DMS153 (cell line): ENCODE measurements at regions not wholly inside any gene's neighbourhood (a gene's known extent, or its start where the extent isn't known, plus 50 kb on each side); places are given as distances from the start of the nearest gene placed in this dataset.

Experiments
- DNase-seq: peaks from one replicate; lab custom pipeline; 2025; lab: John Stamatoyannopoulos, UW

DNA sequence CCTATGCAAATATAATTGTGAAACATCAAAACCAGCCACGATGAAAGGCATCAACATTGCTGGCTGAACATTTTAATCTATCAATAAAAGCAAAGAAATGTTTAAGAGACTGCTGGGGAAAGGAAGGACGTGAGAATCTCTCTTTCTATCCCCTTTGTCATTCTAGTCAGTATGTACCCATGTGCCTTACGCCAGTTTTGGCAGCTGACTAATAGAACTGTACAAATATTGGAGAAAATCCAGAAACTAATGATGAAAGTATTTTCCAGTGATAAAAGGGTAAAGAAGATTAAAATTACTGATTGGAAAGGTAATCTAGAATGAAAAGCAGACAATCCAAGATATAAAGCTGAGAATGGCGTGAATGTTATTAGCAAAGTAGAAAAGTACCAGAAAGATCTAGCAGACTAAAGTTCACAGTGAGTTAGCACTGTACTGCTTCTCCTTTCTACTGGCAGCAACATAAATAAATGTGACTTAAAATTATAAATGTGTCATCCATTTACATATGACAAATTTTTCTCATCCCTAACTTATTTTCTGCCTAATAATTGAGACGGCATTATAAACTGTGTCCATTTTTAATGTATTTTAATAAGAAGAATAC lies 401.9 kb upstream of the CNTN4 start:
- no peak for DNase-seq

GRCh38 chr3:1699361-1699920 lies 399.2 kb upstream of the CNTN4 start:
- no peak for DNase-seq

DNA sequence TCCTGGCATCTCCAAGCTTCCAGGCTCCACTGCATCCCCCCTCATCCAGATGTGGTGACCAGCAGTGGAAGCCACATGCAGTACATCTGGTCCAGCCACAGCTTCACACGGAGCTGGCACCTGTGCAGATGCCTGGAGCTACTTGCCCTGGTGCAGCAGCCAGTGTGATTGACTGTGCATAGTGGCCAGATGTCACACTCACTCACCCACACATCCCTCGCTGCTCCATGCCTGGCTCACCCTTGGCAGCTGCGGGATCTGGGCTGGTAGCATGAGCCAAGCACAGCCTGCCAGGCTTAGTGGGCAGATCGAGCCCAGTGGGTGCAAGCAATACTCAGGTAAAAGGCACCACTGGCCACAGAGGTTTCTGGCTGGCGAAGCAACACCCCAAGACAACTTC lies 398.0 kb upstream of the CNTN4 start:
- no peak for DNase-seq

- DNase-seq, result no peak
These were observed 395.5 kb upstream of the CNTN4 start for GRCh38 chr3:1703169-1703568.

GRCh38 chr3:1710663-1711062 lies 388.0 kb upstream of the CNTN4 start:
- no peak for DNase-seq

GRCh38 chr3:1717524-1717923 lies 381.1 kb upstream of the CNTN4 start:
- DNase-seq, result no peak

DNA sequence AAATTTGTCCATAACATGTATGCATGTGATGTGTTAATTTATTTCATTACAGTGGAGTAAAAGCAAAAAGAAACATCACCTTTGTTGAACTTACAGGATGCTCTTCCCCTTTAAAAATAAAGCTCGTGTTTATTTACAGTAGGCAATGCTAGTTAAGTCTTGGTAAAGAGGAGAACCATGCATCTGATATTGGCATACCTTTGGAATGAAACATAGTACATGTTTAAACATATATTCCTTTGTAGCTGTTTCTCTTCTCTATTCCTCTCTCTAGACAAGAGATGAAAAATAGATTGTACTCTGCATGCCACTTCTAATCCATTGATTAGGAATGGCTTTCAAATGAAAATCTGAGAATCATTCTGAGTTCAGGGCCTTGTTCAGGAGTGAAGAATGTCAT lies 374.9 kb upstream of the CNTN4 start:
- no peak for DNase-seq

- DNase-seq, result no peak
These were observed 371.9 kb upstream of the CNTN4 start for GRCh38 chr3:1726741-1727140.

DNA sequence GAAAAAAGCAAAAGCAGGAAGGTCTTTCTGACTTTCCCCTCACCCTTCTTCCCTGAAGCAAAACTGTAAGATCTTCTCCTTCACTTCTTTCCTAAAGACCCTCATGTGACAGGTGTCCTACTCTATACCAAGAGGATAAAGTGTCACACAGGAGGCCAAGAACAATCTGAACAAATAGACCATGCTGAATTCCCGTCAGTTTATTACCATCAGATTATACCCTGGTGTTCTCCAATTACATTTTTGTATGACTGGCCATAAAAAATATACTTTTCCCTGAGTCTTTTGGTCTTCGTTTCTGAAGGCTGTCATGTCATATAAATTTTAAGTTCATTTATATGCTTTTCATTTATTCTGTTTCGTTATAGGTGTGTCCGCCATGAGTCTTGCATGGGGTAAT lies 371.4 kb upstream of the CNTN4 start:
- no peak for DNase-seq

- no peak for DNase-seq
These were observed 370.2 kb upstream of the CNTN4 start for GRCh38 chr3:1728510-1728909.

DNA sequence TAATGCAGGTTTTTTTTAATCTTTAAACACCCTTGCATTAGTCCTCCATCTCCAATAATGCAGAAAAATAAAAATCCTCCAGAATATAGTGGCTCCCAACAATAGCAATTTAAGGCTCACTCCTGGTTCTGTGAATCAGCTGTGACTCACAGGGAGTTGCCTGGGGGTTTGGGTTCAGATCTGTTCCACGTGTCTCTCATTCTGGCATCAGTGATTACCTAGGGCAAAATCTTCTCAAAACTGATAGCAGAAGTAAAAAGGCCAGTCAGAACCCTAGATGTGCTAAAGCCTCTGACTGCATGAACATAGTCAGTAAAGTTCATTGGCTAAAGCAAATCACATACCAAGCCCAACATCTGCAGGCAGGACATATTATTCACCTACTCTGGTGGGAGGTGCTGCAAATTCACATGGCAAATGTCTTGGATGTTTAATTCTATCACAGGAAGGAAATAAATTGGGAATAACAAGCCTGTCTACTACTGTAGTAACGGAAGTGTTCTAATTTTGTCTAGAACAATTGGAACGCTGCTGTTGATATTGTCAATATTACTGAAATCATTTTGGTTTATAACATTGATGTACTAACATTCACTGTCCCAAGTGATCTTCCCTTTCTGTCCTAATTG lies 364.1 kb upstream of the CNTN4 start:
- DNase-seq, result no peak

DNA sequence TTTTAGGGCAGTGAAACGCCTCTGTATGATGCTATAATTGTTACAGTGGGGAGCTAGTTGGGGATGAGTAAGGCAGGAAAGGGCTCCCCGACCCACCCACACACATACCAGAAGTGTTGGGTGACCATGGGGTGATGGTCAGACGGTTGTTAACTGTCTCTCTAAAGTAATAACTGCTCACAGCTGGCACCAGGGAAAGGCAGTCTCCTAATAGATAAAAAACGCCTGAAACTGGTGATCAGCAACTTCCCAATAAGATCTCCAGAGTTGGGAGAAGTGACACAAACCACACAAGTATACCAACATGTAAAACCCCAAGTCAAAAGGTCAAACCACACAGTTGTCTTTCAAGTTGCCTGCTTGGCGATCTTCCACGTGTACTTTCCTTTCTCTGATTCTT lies 346.5 kb upstream of the CNTN4 start:
- no peak for DNase-seq

GRCh38 chr3:1766384-1766783 lies 332.3 kb upstream of the CNTN4 start:
- DNase-seq, result no peak

GRCh38 chr3:1773679-1774078 lies 325.0 kb upstream of the CNTN4 start:
- no peak for DNase-seq

DNA sequence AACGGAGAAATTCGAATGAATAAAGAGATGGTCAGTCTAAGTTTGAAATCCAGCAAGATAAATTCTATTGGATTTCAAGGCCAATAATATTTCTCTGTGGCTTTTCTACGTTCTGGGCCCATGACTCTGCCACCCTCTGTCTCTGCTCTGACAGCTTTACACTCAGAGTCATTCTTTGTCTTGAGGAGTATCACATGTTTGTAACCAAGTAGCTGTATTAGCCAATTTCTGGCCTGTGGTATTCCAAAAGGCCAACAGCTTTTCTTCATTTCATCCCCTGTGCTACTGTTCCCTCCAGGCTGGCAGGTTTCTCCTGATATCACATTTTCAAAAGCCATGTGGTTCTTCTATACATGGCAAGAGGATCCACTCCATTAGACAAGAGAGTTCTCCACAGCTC lies 324.1 kb upstream of the CNTN4 start:
- DNase-seq, result no peak

- no peak for DNase-seq
These were observed 323.3 kb upstream of the CNTN4 start for GRCh38 chr3:1775321-1775720.

GRCh38 chr3:1783995-1784394 lies 314.7 kb upstream of the CNTN4 start:
- peak; percentile 29 for DNase-seq

DNA sequence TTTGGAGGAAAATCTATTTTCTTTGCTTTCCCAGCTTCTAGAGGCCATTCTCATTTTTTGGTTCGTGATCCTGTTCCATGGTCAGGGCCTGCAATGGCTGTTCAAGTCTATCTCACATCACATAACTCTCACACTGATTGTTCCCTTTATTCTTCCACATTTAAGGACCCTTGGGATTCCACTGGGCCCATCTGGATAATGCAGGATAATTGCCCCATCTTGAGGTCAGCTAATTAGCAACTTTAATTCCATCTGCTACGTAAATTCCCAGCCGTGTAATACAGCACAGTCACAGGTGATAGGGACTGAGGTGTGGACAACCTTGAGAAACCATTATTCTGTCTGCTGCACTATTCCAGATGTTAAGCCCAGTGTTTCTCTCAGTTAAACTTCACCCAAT lies 311.6 kb upstream of the CNTN4 start:
- no peak for DNase-seq

DNA sequence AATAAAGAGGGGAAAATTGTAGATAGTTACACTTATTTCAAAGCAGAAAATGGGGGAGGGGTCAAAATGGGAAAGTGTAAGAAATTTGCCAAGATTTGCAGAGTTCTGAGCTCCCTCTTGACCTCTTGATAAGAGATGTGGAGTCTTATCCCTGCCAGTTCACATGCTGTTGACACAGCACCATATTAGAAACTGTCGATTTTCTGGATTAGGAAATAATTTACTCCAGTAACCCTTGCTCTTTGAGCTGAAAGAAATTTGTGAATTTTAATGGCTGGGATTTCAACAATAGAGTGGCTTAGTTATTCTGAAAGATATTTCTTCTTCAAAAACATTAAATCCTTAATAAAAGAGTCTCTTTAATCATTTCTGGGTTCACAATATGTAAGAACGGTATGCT lies 306.2 kb upstream of the CNTN4 start:
- no peak for DNase-seq

DNA sequence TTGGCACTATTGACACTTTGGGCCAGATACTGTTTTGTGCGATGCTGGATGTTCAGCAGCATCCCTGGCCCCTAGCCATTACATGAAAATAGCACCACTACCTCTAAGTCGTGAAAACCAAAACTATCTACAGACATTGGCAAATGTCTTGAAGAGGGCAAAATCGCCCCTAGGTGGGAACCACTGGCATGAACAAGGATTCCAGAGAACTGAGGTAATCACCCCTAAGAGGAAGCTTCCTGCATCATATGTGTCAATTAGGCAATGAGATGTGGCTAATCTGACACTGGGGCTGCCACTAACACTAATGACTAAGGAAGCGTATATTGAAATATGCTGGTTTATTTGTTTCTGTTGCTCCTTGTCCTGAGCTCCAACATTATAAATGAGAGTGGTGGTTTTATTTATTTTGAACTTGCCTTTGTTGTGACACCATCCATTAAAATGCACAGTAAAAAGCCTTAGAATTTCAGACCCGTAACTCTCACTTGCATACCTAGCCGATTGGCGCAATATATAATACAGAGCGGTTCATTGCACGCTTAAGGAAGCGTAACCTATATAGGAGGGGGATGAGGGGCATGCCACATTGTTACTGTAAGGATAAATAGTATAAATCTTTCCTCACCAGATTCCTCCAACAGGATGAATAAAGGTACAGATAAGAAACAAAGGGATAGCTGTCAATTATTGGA lies 299.8 kb upstream of the CNTN4 start:
- no peak for DNase-seq

DNA sequence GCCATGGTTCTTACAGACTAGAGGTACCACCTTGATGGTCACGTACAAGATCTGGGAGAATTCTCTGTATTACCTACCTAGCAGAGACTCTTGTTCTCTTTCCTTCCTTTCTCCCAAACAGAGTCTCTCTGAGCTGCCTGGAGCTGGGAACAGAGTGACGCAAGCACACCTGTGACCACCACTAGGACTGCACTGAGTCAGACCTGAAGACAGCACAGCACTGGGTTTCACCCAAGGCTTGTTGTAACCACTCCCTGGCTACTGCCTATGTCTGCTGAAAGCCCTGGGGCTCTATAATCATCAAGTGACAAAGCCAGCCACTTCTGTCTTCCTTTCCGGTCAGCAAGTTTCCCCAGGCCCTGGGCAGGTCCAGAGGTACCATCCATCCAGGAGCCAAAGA lies 293.3 kb upstream of the CNTN4 start:
- DNase-seq, result no peak

DNA sequence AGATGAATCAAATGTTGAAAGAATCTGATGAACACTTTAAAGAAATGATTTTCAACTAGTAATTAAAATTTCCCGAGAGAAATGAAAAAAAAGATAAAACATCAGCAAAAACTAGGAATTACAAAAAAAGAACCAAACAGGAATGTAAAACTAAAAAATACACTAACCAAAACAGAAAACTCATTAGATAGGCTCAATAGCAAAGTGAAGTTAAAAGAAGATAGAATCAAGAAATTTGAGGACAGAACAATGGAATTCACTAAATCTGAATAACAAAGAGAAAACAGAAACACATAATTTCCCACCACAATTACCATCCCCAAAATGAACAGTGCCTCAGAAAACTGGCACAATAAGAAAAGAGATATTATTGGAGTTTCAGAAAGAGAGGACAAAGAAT lies 290.1 kb upstream of the CNTN4 start:
- no peak for DNase-seq

DNA sequence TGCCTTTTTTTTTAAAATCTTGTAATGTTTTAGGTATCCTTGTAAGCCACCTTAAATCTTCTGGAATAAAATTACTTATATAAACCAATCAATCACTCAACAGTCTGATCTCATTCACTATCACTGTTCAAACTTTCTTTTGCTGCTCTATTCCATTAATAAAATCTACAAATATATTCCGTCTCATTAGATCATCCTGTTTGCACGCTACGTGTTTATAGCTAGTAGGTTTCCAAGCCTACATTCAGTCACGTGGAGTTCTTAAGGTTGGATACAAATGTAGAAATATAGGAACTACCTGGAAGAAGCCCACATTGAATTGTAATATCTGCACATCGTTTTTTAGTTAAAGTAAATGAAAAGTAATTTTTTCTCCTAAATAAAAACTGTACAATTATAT lies 274.8 kb upstream of the CNTN4 start:
- DNase-seq, result no peak
